ENCODE measurements at regions not wholly inside any gene's neighbourhood (a gene's known extent, or its start where the extent isn't known, plus 50 kb on each side); places are given as distances from the start of the nearest gene placed in this dataset.

DNA sequence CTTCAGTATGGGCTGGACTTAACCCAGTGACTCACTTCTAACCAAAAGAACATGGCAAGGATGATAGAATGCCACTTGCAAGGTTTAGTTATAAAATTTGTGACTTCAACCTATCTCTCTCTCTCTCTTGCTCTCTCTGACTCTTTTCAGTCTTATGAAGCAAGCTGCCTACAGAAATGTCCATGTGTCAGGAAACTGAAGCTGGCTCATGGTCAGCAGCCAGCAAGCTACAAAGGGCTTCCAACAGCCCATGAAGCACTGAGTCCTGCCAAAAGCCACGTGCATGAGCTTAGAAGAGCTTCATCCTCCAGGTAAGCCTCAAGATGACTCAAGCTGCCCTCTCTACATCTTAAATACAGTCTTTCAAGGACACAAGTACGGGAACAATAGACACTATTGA lies 100.3 kb downstream of the HS3ST1 start:
- TF ChIP-seq GABPB1 (CRISPR knock-in tag; IDR thresholded peaks at IDR 0.05), result no peak
- no peak for TF ChIP-seq BCOR (IDR thresholded peaks at IDR 0.05)
- no peak for TF ChIP-seq KDM5B (IDR thresholded peaks at IDR 0.05; ENCODE audit: insufficient replicate concordance, low read depth, low read length)
- TF ChIP-seq NFE2 (IDR thresholded peaks at IDR 0.05; ENCODE audit: low read depth), result no peak
- TF ChIP-seq, protein P1, sequence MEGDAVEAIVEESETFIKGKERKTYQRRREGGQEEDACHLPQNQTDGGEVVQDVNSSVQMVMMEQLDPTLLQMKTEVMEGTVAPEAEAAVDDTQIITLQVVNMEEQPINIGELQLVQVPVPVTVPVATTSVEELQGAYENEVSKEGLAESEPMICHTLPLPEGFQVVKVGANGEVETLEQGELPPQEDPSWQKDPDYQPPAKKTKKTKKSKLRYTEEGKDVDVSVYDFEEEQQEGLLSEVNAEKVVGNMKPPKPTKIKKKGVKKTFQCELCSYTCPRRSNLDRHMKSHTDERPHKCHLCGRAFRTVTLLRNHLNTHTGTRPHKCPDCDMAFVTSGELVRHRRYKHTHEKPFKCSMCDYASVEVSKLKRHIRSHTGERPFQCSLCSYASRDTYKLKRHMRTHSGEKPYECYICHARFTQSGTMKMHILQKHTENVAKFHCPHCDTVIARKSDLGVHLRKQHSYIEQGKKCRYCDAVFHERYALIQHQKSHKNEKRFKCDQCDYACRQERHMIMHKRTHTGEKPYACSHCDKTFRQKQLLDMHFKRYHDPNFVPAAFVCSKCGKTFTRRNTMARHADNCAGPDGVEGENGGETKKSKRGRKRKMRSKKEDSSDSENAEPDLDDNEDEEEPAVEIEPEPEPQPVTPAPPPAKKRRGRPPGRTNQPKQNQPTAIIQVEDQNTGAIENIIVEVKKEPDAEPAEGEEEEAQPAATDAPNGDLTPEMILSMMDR (IDR thresholded peaks at IDR 0.05 in 2 of 3, conservative IDR thresholded peaks at IDR 0.05 in 1 of 3; ENCODE audit: insufficient read depth in 2 of 3, low read depth in 1 of 3, low read length in 3 of 3), result no peak
